ENCODE measurements at regions not wholly inside any gene's neighbourhood (a gene's known extent, or its start where the extent isn't known, plus 50 kb on each side); places are given as distances from the start of the nearest gene placed in this dataset.

GRCh38 chr9:107869111-107869510 lies 379.5 kb upstream of the KLF4 start:
- WGBS, 2 donors, result 71 to 80% methylated on average over 3 of the region's 3 CpGs
- no peak overlapping the region for H3K27ac ChIP-seq
- H3K9me3 ChIP-seq, result no peaks in the 10 kb centered on the region

GRCh38 chr9:107868186-107868585 lies 378.6 kb upstream of the KLF4 start:
- Histone ChIP-seq H3K27ac (no peak overlapping the region), H3K27me3 (no peaks in the 10 kb centered on the region), H3K4me1 (peaks cover 0 to 11% (median 0%) of the 10 kb centered on the region in 3 donors), H3K4me3 (no peak overlapping the region), H3K9me3 (no peaks in the 10 kb centered on the region), H3K36me3 (no peaks in the 10 kb centered on the region)
- intact Hi-C loops (cut with DNase I), result no loop called here
- no peak for TF ChIP-seq CTCF (IDR thresholded peaks at IDR 0.05)
- no peak for TF ChIP-seq POLR2A (IDR thresholded peaks at IDR 0.05)
- DNase-seq, result no peak

More at GRCh38 chr9:107869111-107869510, 379.5 kb upstream of the KLF4 start:
- intact Hi-C loops (cut with DNase I), result no loop called here
- H3K27me3 ChIP-seq, result no peaks in the 10 kb centered on the region
- no peaks in the 10 kb centered on the region for H3K36me3 ChIP-seq
- DNase-seq, result no peak
- TF ChIP-seq POLR2A (IDR thresholded peaks at IDR 0.05) (no peak), CTCF (IDR thresholded peaks at IDR 0.05) (no peak)
- H3K4me3 ChIP-seq, result no peak overlapping the region
- H3K4me1 ChIP-seq, result peaks cover 0 to 6% (median 0%) of the 10 kb centered on the region in 3 donors

- intact Hi-C loops (cut with DNase I), result no loop called here
- Histone ChIP-seq H3K4me3 (no peak overlapping the region), H3K4me1 (peaks cover 0 to 12% (median 0%) of the 10 kb centered on the region in 3 donors), H3K36me3 (no peaks in the 10 kb centered on the region), H3K27ac (no peak overlapping the region), H3K9me3 (no peaks in the 10 kb centered on the region), H3K27me3 (no peaks in the 10 kb centered on the region)
- WGBS, 2 donors, result 85 to 89% methylated on average over 5 of the region's 5 CpGs
- DNase-seq, result no peak
- TF ChIP-seq POLR2A (IDR thresholded peaks at IDR 0.05) (no peak), CTCF (IDR thresholded peaks at IDR 0.05) (no peak)
These were observed 378.2 kb upstream of the KLF4 start for GRCh38 chr9:107867738-107868137.

GRCh38 chr9:107866711-107867311 lies 377.2 kb upstream of the KLF4 start:
- H3K27ac ChIP-seq, result no peak overlapping the region
- H3K9me3 ChIP-seq, result no peaks in the 10 kb centered on the region
- H3K4me3 ChIP-seq, result no peak overlapping the region
- H3K36me3 ChIP-seq, result no peaks in the 10 kb centered on the region
- DNase-seq, result no peak
- TF ChIP-seq POLR2A (IDR thresholded peaks at IDR 0.05) (no peak), CTCF (IDR thresholded peaks at IDR 0.05) (no peak)
- peaks cover 0 to 12% (median 0%) of the 10 kb centered on the region in 3 donors for H3K4me1 ChIP-seq
- intact Hi-C loops (cut with DNase I), result no loop called here
- H3K27me3 ChIP-seq, result no peaks in the 10 kb centered on the region

GRCh38 chr9:107863396-107863795 lies 373.8 kb upstream of the KLF4 start:
- intact Hi-C loops (cut with DNase I), result no loop called here
- TF ChIP-seq CTCF (IDR thresholded peaks at IDR 0.05), result no peak
- TF ChIP-seq POLR2A (IDR thresholded peaks at IDR 0.05), result no peak
- Histone ChIP-seq H3K36me3 (no peaks in the 10 kb centered on the region), H3K27ac (peak overlapping the region in 1 of 4 donors; percentile 34), H3K4me1 (peaks cover 0 to 12% (median 0%) of the 10 kb centered on the region in 3 donors), H3K27me3 (no peaks in the 10 kb centered on the region), H3K9me3 (no peaks in the 10 kb centered on the region), H3K4me3 (no peak overlapping the region)
- no peak for DNase-seq
- WGBS, 2 donors, result 58 to 62% methylated on average over 4 of the region's 4 CpGs
